ENCODE measurements at regions not wholly inside any gene's neighbourhood (a gene's known extent, or its start where the extent isn't known, plus 50 kb on each side); places are given as distances from the start of the nearest gene placed in this dataset.
"Not testable (repeated sequence)": the region's sequence is repeated elsewhere in the genome, so short reads cannot be mapped to it uniquely, and the experiment has no call there.

- DNase-seq (ENCODE audit: low spot score): no peak
Observed at GRCh38 chr1:234821840-234822239, 211.9 kb upstream of the IRF2BP2 start.

DNA sequence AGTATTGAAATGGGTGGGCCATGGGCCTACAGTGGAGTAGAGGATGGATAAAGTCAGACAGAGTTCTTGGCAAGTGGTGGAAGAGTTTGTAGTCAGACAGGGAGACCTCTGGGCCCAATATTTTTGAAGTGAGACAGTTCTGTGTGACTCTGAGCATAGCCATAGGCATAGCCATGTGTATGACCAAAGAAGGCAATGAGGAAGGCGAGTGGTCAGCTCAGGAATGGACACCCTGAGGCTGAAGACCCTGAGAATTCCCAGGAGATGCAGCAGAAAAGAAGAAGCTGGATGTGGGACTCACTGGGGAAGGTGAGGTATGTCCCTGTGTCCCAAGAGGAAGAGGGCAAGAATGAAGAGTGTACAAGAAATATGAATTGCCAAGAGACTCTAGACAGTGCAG is 210.6 kb upstream of the IRF2BP2 start:
- no peak for DNase-seq (ENCODE audit: low spot score)

- DNase-seq (ENCODE audit: low spot score): not testable (repeated sequence)
Observed at GRCh38 chr1:234819845-234820244, 209.9 kb upstream of the IRF2BP2 start.

GRCh38 chr1:234818040-234818387 is 208.0 kb upstream of the IRF2BP2 start:
- not testable (repeated sequence) for DNase-seq (ENCODE audit: low spot score)

- not testable (repeated sequence) for DNase-seq (ENCODE audit: low spot score)
Observed at GRCh38 chr1:234817313-234818039, 207.5 kb upstream of the IRF2BP2 start.

GRCh38 chr1:234816864-234817263 is 206.9 kb upstream of the IRF2BP2 start:
- DNase-seq (ENCODE audit: low spot score): not testable (repeated sequence)

- not testable (repeated sequence) for DNase-seq (ENCODE audit: low spot score)
Observed at GRCh38 chr1:234816186-234816851, 206.3 kb upstream of the IRF2BP2 start.

GRCh38 chr1:234815295-234815815 is 205.4 kb upstream of the IRF2BP2 start:
- not testable (repeated sequence) for DNase-seq (ENCODE audit: low spot score)

DNA sequence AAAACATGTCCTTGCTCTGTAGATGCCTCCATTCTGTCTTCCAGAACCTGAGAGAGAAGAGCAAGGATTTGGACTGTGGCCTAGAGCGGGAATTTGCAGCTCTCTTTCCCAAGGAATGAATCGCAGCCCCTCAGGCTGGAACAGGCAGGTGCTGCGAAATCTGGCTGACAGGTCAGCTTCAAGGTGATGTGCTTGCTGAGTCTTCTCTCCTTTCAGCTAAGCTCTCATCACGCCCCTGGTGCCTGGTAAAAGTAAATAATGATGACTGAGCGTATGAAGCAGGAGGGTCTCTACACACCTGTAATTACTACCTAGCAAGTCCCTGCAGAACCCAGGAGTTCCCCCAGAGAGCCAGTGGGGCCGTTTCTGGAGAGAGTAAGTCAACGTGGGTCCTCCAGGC is 204.3 kb upstream of the IRF2BP2 start:
- DNase-seq (ENCODE audit: low spot score): not testable (repeated sequence)

- not testable (repeated sequence) for DNase-seq (ENCODE audit: low spot score)
Observed at GRCh38 chr1:234811824-234812223, 201.8 kb upstream of the IRF2BP2 start.

DNA sequence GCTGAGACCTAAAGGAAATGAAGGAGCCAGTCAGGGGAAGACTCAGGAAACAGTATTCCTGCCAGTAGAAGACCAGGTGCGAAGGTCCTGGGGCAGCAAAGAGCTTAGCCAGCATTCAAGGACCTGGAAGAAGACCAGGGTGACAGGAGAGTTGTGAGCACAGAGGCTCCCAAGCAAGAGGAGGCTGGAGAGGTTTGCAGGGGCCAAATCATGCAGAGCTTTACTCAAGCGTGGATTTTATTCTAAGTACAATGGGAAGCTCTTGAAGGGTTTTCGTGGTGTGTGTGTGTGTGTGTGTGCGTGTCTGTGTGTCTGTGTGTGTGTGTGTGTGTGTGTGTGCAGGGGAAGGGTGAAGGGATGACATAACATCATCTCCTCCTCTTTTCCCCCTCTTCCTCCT is 200.7 kb upstream of the IRF2BP2 start:
- DNase-seq (ENCODE audit: low spot score): not testable (repeated sequence)

- not testable (repeated sequence) for DNase-seq (ENCODE audit: low spot score)
Observed at GRCh38 chr1:234809854-234810245, 199.9 kb upstream of the IRF2BP2 start.

DNA sequence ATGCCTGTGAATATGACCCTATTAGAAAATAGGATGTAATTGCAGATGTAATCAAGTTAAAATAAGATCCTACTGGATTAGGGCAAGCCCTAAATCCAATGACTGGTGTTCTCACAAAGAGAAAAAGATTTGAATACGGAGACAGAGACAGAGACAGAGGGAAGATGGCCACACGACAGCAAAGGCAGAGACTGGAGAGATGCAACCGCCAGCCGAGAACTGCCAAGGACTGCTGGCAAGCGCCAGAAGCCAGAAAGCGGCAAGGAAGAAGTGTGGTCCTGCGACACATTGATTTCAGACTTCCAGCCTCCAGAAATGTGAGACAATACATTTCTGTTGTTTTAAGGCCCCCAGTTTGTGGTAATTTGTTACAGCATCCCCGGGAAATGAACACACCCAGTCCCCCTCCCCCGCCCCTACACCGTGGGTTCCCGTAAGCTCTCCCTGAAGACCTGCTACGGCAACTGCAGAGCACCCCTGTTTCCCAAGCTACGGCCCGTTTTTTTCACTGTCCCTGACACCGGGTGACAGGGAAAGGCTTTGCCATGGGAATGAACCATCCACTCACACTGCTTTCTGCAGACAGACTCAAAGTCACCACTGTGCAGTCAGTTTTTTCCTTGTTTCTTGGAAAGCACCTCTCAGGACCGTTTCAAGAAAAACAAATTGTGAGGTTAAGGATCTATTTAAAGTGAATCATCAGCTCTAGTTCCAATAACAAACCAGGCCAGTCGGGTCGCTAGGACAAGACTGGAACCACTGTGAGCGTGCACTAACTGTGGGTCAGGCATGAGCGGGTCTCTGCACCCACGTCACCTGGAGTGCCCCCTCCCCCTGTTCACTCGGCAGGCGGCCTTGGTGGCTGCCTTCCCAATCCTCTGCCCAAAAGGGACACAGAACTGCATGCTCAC is 199.2 kb upstream of the IRF2BP2 start:
- not testable (repeated sequence) for DNase-seq (ENCODE audit: low spot score)

DNA sequence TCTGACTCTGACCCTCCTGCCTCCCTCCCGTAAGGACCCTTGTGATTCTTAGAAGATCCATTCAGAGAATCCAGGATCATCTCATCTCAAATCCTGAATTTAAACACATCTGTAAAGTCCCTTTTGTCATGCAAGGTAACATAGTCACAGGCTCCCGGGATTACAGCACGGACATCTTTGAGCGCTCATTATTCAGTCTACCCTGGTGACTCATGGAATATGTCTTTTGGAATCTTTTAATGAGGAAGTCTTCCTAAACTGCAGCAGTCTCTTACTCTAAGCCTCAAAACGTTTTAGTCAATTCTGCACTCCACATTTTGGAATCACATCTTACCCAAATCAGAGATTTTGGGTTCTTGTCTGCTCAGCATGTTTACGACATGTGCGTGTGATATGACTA is 198.5 kb upstream of the IRF2BP2 start:
- DNase-seq (ENCODE audit: low spot score): not testable (repeated sequence)

GRCh38 chr1:234807705-234808104 is 197.7 kb upstream of the IRF2BP2 start:
- not testable (repeated sequence) for DNase-seq (ENCODE audit: low spot score)

- not testable (repeated sequence) for DNase-seq (ENCODE audit: low spot score)
Observed at GRCh38 chr1:234802586-234802985, 192.6 kb upstream of the IRF2BP2 start.

DNA sequence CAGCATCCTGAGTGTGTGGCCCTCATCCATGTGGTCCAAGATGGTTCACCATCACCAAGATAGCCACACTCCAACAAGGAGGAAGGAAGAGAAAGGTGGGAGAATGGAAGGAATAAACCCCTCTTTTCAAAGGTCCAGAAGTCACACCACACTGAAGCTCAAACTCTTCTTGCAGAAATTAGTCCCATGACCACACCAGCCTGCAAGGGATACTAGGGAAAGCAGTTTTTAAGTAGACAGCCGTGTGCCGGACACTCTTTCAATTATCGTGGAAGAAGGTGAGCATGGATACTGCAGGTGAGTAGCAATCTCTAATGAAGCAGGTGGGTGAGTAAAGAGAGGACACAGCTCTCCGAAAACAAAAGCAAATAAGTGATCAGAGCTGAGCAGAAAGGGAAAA is 191.7 kb upstream of the IRF2BP2 start:
- not testable (repeated sequence) for DNase-seq (ENCODE audit: low spot score)

GRCh38 chr1:234801147-234801546 is 191.2 kb upstream of the IRF2BP2 start:
- not testable (repeated sequence) for DNase-seq (ENCODE audit: low spot score)

DNA sequence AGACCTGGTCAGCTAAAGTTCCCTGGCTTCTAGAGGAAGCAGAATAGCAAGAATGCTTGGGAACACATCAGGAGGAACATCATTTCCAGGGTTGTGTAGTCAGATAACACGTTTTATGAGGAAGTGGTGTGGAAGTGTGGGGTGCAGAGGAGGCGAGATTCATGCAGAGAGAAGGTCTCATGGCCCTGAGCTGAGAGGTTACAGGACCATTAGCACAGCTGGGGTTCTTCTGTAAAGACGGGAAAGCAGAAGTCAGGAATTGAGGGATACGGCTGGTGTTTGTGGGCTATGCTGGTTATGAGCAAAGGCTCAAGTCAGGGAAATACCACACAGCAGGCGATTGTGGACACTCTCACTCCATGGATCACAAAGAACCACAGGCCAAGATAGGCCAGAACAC is 190.6 kb upstream of the IRF2BP2 start:
- DNase-seq (ENCODE audit: low spot score): not testable (repeated sequence)

GRCh38 chr1:234799021-234799689 is 189.2 kb upstream of the IRF2BP2 start:
- DNase-seq (ENCODE audit: low spot score): not testable (repeated sequence)

DNA sequence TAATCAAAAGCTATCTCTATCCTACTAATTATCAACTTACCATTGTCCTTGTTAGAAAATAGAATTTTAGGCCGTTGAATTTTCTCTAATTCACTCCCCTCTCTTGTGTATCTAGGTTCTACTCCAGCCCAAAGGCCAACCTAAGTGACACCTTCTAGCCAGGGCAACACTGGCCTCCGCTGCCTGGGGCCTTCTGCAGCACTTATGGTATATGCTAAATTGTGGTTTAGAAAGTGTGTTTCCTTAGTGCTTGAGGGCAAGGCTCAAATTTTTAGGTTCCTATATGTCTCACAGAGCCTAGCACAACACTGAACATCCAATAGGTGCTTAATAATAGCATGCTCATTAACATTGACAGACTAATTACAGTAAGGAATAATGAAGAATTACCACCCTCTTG is 187.2 kb upstream of the IRF2BP2 start:
- not testable (repeated sequence) for DNase-seq (ENCODE audit: low spot score)

DNA sequence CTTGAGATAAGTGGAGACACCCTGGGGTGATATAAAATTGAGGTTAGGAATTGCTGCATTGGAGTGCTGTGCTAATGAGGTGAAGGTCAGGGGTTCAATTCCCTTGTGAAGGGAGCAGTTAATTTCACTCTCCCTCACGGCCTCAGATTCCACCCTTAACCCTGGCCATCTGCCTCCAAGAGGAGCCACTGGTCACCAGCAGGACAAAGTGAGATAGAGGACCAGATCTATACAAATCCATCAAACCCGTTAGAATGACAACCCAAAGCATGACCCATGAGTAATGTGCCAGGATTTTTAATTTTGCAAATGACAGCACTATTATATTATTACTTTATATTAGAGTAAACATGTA is 186.4 kb upstream of the IRF2BP2 start:
- not testable (repeated sequence) for DNase-seq (ENCODE audit: low spot score)

All from pons (tissue), 1 donor.